IMR-90 (cell line): ENCODE measurements at regions not wholly inside any gene's neighbourhood (a gene's known extent, or its start where the extent isn't known, plus 50 kb on each side); places are given as distances from the start of the nearest gene placed in this dataset.

Experiments
- ATAC-seq: fragments of 200-7000 bp; cut with Tn5 transposase; 2 replicates; pipeline ENCODE4 v1.9.1; 2020; ENCODE audit warnings: low read depth, mild to moderate bottlenecking, moderate library complexity
- BruUV-seq: library from RNA; stranded (reverse); fragments of 400-500 nt; replicated peaks from 2 replicates; lab custom pipeline; 2021; lab: Mats Ljungman, UMichigan
- CTCF ChIA-PET: fragments of 300-600 bp; formaldehyde crosslinking; extraction: SDS; loops from one replicate; lab custom pipeline; 2021; ENCODE audit warnings: antibody characterized with exemption; lab: Yijun Ruan, JAX
- POLR2A ChIA-PET: fragments of 300-600 bp; sonication (Branson Sonifier 250); formaldehyde crosslinking; loops from one replicate; lab custom pipeline; 2022; ENCODE audit warnings: antibody characterized with exemption; ENCODE audit not compliant: unreplicated experiment; lab: Charles Lee
- DNase-seq: peaks from one replicate; pipeline ENCODE4 v3.0.0; 2013
- H2AFZ ChIP-seq: replicated peaks from 2 replicates; pipeline ENCODE3; 2013; ENCODE audit warnings: low read length, mild to moderate bottlenecking; ENCODE audit not compliant: poor library complexity
- H2AK5ac ChIP-seq: 2 replicates; pipeline ENCODE4 v1.6.1; 2013; ENCODE audit warnings: low read depth, low read length, inconsistent platforms
- H2AK9ac ChIP-seq: replicated peaks from 2 replicates; pipeline ENCODE3; 2013; ENCODE audit warnings: mild to moderate bottlenecking, low read depth, low read length, moderate library complexity; ENCODE audit not compliant: poor library complexity
- H2BK120ac ChIP-seq: 2 replicates; pipeline ENCODE4 v1.6.1; 2013; ENCODE audit warnings: low read depth, low read length, inconsistent platforms
- H2BK15ac ChIP-seq: 3 replicates; pipeline ENCODE4 v1.6.1; 2013; ENCODE audit warnings: low read depth, low read length, inconsistent platforms
- H2BK20ac ChIP-seq: 2 replicates; pipeline ENCODE4 v1.6.1; 2013; ENCODE audit warnings: low read depth, mild to moderate bottlenecking, inconsistent platforms, low read length, moderate library complexity
- H2BK5ac ChIP-seq: 2 replicates; pipeline ENCODE4 v1.6.1; 2013; ENCODE audit warnings: mild to moderate bottlenecking, low read depth, low read length, inconsistent platforms; ENCODE audit not compliant: poor library complexity, severe bottlenecking
- H3K14ac ChIP-seq: replicated peaks from 2 replicates; pipeline ENCODE4 v1.6.1; 2013; ENCODE audit warnings: low read depth, low read length, inconsistent platforms
- H3K18ac ChIP-seq: 2 replicates; pipeline ENCODE4 v1.6.1; 2013; ENCODE audit warnings: low read depth, low read length, control low read depth
- H3K23ac ChIP-seq: 2 replicates; pipeline ENCODE4 v1.6.1; 2013; ENCODE audit warnings: low read depth, low read length, inconsistent platforms
- H3K27ac ChIP-seq: 2 replicates; pipeline ENCODE4 v1.5.1; 2013; ENCODE audit warnings: mild to moderate bottlenecking, control low read depth, low read length; ENCODE audit not compliant: insufficient read depth
- H3K27me3 ChIP-seq: 2 replicates; pipeline ENCODE4 v1.6.1; 2013; ENCODE audit warnings: low read length; ENCODE audit not compliant: control insufficient read depth, insufficient read depth
- H3K36me3 ChIP-seq: 2 replicates; pipeline ENCODE4 v1.6.1; 2013; ENCODE audit warnings: low read length, mixed read lengths; ENCODE audit not compliant: control insufficient read depth, insufficient read depth
- H3K4ac ChIP-seq: 2 replicates; pipeline ENCODE4 v1.6.1; 2013; ENCODE audit warnings: low read depth, low read length, inconsistent platforms
- H3K4me1 ChIP-seq: 2 replicates; pipeline ENCODE4 v1.6.1; 2013; ENCODE audit warnings: low read length, mixed read lengths; ENCODE audit not compliant: control insufficient read depth, insufficient read depth
- H3K4me2 ChIP-seq: 2 replicates; pipeline ENCODE4 v1.6.1; 2013; ENCODE audit warnings: low read depth, mild to moderate bottlenecking, control low read depth, low read length, moderate library complexity
- H3K4me3 ChIP-seq: 2 replicates; pipeline ENCODE4 v1.5.1; 2013; ENCODE audit warnings: low read depth, mild to moderate bottlenecking, control low read depth, low read length, moderate library complexity; ENCODE audit not compliant: insufficient read depth
- H3K56ac ChIP-seq: 2 replicates; pipeline ENCODE4 v1.6.1; 2013; ENCODE audit warnings: low read length, inconsistent platforms; ENCODE audit not compliant: insufficient read depth; ENCODE audit errors: extremely low read depth
- H3K79me1 ChIP-seq, 2 experiments: 2 replicates each; pipeline ENCODE4 v1.6.1; 2013; ENCODE audit warnings: low read length in 2 of 2, inconsistent platforms in 1 of 2, low read depth in 1 of 2
- H3K9ac ChIP-seq: 2 replicates; pipeline ENCODE4 v1.6.1; 2013; ENCODE audit warnings: low read depth, low read length, control low read depth
- H3K9me1 ChIP-seq: 2 replicates; pipeline ENCODE4 v1.6.1; 2013; ENCODE audit warnings: low read length, inconsistent platforms; ENCODE audit not compliant: insufficient read depth
- H3K9me3 ChIP-seq: 2 replicates; pipeline ENCODE4 v1.6.1; 2013; ENCODE audit warnings: low read length; ENCODE audit not compliant: control insufficient read depth, insufficient read depth
- H4K20me1 ChIP-seq: 2 replicates; pipeline ENCODE4 v1.6.1; 2013; ENCODE audit warnings: low read length, inconsistent platforms; ENCODE audit not compliant: insufficient read depth
- H4K5ac ChIP-seq: 2 replicates; pipeline ENCODE4 v1.6.1; 2013; ENCODE audit warnings: mild to moderate bottlenecking, low read depth, low read length, control low read depth
- H4K8ac ChIP-seq, 2 experiments: 2 replicates each; pipeline ENCODE4 v1.6.1; 2013; ENCODE audit warnings: low read depth in 2 of 2, low read length in 2 of 2, control low read depth in 1 of 2, inconsistent platforms in 1 of 2
- H4K91ac ChIP-seq: 2 replicates; pipeline ENCODE4 v1.6.1; 2013; ENCODE audit warnings: low read depth, low read length, inconsistent platforms; ENCODE audit not compliant: insufficient read depth
- BHLHE40 ChIP-seq: fragments of 150-350 bp; IDR thresholded peaks from 2 replicates; pipeline ENCODE4 v1.6.1; 2016; ENCODE audit warnings: mild to moderate bottlenecking, low read depth, low read length
- FOS ChIP-seq: fragments of 150-350 bp; IDR thresholded peaks from 2 replicates; pipeline ENCODE4 v1.6.1; 2016; ENCODE audit warnings: low read depth, low read length
- USF2 ChIP-seq: fragments of 150-350 bp; IDR thresholded peaks from 2 replicates; pipeline ENCODE4 v1.6.1; 2017; ENCODE audit warnings: mild to moderate bottlenecking, antibody characterized with exemption, low read length, low read depth
- WGBS, 2 experiments: methylation state at CpG; one replicate each; pipeline versions ENCODE4 v1.1.5 to v1.1.7; 2013; ENCODE audit warnings: missing lambda C conversion rate in 2 of 2; ENCODE audit not compliant: insufficient read length in 1 of 2; ENCODE audit errors: extremely low coverage in 2 of 2; 5-methylcytosine and 5-hydroxymethylcytosine counted together
- dilution Hi-C: fragments of 300-500 bp; cut with HindIII; formaldehyde crosslinking; loops from one replicate; pipeline ENCODE4 v1.14.3; 2018; ENCODE audit warnings: low sequenced_read_pairs; ENCODE audit not compliant: unreplicated experiment
- in situ Hi-C: fragments of 300-500 bp; cut with MboI; formaldehyde crosslinking; loops from 3 replicates; pipeline ENCODE4 v1.14.3; 2019; ENCODE audit warnings: low sequenced_read_pairs, inconsistent platforms, mixed read lengths
- intact Hi-C: fragments of 100-400 bp; cut with micrococcal nuclease; formaldehyde crosslinking; loops from 2 replicates; pipeline ENCODE4 v1.10.0; 2022

GRCh38 chr5:57532513-57533497 lies 50.2 kb upstream of the ACTBL2 start:
- Histone ChIP-seq H2BK5ac (no peak overlapping the region), H2BK15ac (no peak overlapping the region), H3K9me3 (no peaks in the 10 kb centered on the region), H2AFZ (no peak overlapping the region), H3K56ac (no peak overlapping the region), H2BK120ac (peak overlapping the region; percentile 59; the same call in 1 of the 2 replicates), H3K36me3 (no peaks in the 10 kb centered on the region), H3K18ac (0 out of 2 replicates have a peak overlapping the region, but pooled peaks have one; percentile 31), H2AK9ac (no peak overlapping the region), H2BK20ac (peak overlapping the region; percentile 6; the same call in 1 of the 2 replicates), H3K4me1 (peaks cover 5% of the 10 kb centered on the region), H3K9me1 (peaks cover 2% of the 10 kb centered on the region; the same call in 1 of the 2 replicates), H3K27ac (peak overlapping the region; percentile 77), H3K23ac (no peak overlapping the region), H4K5ac (no peak overlapping the region), H3K9ac (no peak overlapping the region), H4K91ac (no peak overlapping the region), H4K20me1 (no peaks in the 10 kb centered on the region), H3K27me3 (no peaks in the 10 kb centered on the region), H3K4me2 (peak overlapping the region; percentile 6; the same call in 1 of the 2 replicates), H4K8ac (no peak overlapping the region), H2AK5ac (0 out of 2 replicates have a peak overlapping the region, but pooled peaks have one; percentile 31), H3K14ac (peak overlapping the region; percentile 63; the same call in 1 of the 2 replicates), H3K4ac (peak overlapping the region; percentile 56; the same call in 1 of the 2 replicates), H3K79me1 (no peaks in the 10 kb centered on the region), H3K4me3 (no peak overlapping the region)
- dilution Hi-C loops (no loop called here), intact Hi-C loops (no loop called here), in situ Hi-C loops (no loop called here)
- BruUV-seq: no TSS peak
- DNase-seq (peak; percentile 79), ATAC-seq (peak; percentile 97)
- ChIA-PET POLR2A (no interaction called here), CTCF (interaction anchor here (0.6 kb wide), 2 partner anchors 9 to 715 kb away, joined by 3 to 4 read pairs; no protein-coding TSS in a partner anchor)
- WGBS, 2 experiments: no CpG with 5 or more reads among the region's 4 CpGs
- TF ChIP-seq USF2 (0 out of 2 replicates have a peak, but pooled peaks have one; percentile 26), FOS (no peak; the same call in 1 of the 2 replicates), BHLHE40 (0 out of 2 replicates have a peak, but pooled peaks have one; percentile 32)
